ENCODE measurements at regions not wholly inside any gene's neighbourhood (a gene's known extent, or its start where the extent isn't known, plus 50 kb on each side); places are given as distances from the start of the nearest gene placed in this dataset.

DNA sequence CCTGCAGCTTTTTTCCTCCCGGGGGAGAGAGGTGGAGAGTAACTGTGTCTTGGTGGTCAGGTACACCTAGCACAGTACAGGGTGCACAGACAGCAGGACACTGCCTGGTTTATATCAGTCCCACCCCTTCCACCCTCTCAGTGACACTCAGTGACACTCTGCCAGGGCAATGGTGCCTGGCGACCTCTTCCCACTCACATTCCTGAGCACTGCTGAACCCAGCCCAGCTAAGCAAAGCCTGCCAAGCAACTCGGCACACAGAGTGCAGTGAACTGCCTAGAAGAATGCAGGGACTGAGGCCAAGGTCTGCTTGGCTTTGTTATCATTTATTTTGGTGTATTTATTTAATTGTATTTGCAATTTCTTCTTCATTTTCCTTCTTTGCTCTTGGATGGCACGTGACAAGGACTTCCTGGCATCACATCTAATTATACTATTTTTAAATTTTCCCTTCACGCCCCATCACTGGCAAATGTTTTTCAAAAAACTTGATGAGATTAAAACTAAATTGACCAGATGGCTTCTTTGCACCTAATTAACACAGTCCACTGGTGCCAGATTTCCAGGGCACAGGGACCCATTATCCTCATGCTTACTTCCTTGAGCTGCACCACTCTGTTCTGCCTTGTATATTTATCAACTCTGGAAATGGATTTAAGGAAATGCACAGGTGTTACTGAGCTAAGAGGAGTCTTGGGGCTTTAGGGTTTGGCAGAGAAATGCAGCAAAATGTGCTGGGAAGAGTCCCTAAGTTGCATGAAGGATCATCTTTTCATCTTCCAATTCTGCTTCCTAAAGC, 205.6 kb downstream of the ADAMTS15 start:
- WGBS, 2 donors, result 14% methylated on average over 5 of the region's 5 CpGs
- intact Hi-C loops (cut with DNase I), result no loop called here
- peaks cover 24% of the 10 kb centered on the region for H3K4me1 ChIP-seq
- DNase-seq (peak; percentile 50 to 78 (median 72)), ATAC-seq (peak; percentile 83)
- H3K9me3 ChIP-seq, result no peaks in the 10 kb centered on the region
- H3K27ac ChIP-seq, result peak overlapping the region in 3 of 4 donors; percentile 6 to 42 (median 28)
- TF ChIP-seq, protein P1, sequence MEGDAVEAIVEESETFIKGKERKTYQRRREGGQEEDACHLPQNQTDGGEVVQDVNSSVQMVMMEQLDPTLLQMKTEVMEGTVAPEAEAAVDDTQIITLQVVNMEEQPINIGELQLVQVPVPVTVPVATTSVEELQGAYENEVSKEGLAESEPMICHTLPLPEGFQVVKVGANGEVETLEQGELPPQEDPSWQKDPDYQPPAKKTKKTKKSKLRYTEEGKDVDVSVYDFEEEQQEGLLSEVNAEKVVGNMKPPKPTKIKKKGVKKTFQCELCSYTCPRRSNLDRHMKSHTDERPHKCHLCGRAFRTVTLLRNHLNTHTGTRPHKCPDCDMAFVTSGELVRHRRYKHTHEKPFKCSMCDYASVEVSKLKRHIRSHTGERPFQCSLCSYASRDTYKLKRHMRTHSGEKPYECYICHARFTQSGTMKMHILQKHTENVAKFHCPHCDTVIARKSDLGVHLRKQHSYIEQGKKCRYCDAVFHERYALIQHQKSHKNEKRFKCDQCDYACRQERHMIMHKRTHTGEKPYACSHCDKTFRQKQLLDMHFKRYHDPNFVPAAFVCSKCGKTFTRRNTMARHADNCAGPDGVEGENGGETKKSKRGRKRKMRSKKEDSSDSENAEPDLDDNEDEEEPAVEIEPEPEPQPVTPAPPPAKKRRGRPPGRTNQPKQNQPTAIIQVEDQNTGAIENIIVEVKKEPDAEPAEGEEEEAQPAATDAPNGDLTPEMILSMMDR (IDR thresholded peaks at IDR 0.05), result no peak
- no peak for TF ChIP-seq POLR2A (IDR thresholded peaks at IDR 0.05)
- H3K4me3 ChIP-seq, result no peak overlapping the region
- H3K27me3 ChIP-seq, result no peaks in the 10 kb centered on the region
- no peaks in the 10 kb centered on the region for H3K36me3 ChIP-seq (replicated peaks in 1 of 2; ENCODE audit: insufficient read depth in 1 of 2, low read depth in 2 of 2)

DNA sequence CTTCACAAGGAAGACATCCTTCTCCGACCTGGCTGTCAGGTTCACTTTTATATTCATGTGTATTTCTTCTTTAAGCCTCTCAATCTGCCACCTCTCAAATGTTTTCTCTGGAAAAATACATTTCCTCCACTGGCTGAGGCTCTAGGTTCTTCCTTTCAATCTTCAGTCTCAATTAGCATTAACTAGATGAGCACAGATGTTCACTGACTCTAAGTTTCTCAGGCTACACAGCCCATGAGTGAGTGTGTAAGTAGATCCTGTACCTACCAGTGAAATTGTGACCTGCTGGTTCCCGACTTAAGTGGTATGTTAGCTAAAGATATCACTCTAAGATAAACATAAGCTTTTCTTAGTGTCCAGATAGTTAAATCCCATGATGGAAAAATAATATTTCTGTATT, 206.9 kb downstream of the ADAMTS15 start:
- ATAC-seq, result no peak
- WGBS, 2 donors, result 56 to 59% methylated on average over 2 of the region's 2 CpGs

DNA sequence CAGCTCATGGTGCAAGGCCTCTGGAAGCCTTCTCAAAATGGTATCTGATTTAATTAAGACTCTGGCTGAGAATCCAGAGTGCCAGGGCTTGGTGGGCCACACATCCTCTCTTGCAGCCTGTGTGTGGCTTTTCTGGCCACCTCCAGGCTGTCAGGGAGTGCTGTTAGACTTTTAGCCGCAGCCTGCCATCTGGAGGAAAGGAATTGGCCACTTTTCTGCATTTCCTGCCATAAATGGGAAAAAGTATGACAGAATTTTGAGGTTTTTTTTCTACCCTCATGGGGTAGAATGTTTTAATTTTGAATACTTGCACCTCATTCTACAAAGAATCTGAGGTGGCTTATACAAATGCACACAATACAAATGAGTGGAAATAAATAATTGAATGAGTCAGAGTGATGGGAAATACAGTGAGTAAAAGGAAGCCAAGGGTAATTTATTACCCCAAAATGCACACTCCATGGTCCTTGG, 218.4 kb downstream of the ADAMTS15 start:
- Histone ChIP-seq H3K4me1 (no peaks in the 10 kb centered on the region), H3K4me3 (no peak overlapping the region), H3K9me3 (no peaks in the 10 kb centered on the region), H3K36me3 (replicated peaks in 1 of 2; ENCODE audit: insufficient read depth in 1 of 2, low read depth in 2 of 2) (no peaks in the 10 kb centered on the region), H3K27ac (no peak overlapping the region), H3K27me3 (no peaks in the 10 kb centered on the region)
- DNase-seq, result no peak
- 50 to 57% methylated on average over 1 of the region's 1 CpG for WGBS, 2 donors
- TF ChIP-seq, protein P1 (IDR thresholded peaks at IDR 0.05), result no peak
- TF ChIP-seq POLR2A (IDR thresholded peaks at IDR 0.05), result no peak
- intact Hi-C loops (cut with DNase I), result no loop called here
- no peak for ATAC-seq

More for the DNA sequence above, 206.9 kb downstream of the ADAMTS15 start:
- TF ChIP-seq, protein P1 (IDR thresholded peaks at IDR 0.05), result no peak
- TF ChIP-seq POLR2A (IDR thresholded peaks at IDR 0.05), result no peak
- H3K9me3 ChIP-seq, result no peaks in the 10 kb centered on the region
- H3K4me1 ChIP-seq, result peaks cover 24% of the 10 kb centered on the region
- no peak overlapping the region for H3K4me3 ChIP-seq
- intact Hi-C loops (cut with DNase I), result no loop called here
- no peaks in the 10 kb centered on the region for H3K36me3 ChIP-seq (replicated peaks in 1 of 2; ENCODE audit: insufficient read depth in 1 of 2, low read depth in 2 of 2)
- H3K27me3 ChIP-seq, result no peaks in the 10 kb centered on the region
- no peak for DNase-seq
- peak overlapping the region in 2 of 4 donors; percentile 6 to 28 for H3K27ac ChIP-seq

DNA sequence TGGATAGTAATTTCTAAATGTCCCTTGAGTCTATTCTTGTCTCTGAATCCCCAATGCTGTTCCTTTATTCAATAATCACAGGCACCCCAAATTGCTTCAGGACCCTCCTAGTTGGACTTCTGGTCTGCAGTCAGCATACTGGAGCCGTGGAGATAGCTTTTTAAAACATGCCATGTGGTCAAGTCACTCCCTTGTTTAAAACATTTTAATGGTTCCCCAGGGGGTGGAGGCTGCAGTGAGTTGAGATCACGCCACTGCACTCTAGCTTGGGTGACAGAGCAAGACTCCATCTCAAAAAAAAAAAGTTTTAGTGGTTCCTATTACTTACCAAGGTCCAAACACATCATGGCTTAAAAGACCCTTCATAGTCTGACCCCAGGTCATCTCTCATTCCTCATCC, 220.3 kb downstream of the ADAMTS15 start:
- no peak for DNase-seq
- Histone ChIP-seq H3K27ac (no peak overlapping the region), H3K27me3 (no peaks in the 10 kb centered on the region), H3K9me3 (no peaks in the 10 kb centered on the region), H3K36me3 (replicated peaks in 1 of 2; ENCODE audit: insufficient read depth in 1 of 2, low read depth in 2 of 2) (no peaks in the 10 kb centered on the region), H3K4me1 (no peaks in the 10 kb centered on the region), H3K4me3 (no peak overlapping the region)
- 72% methylated on average over 2 of the region's 2 CpGs for WGBS, 2 donors
- TF ChIP-seq, protein P1 (IDR thresholded peaks at IDR 0.05), result no peak
- TF ChIP-seq POLR2A (IDR thresholded peaks at IDR 0.05), result no peak
- ATAC-seq, result no peak
- intact Hi-C loops (cut with DNase I), result no loop called here

DNA sequence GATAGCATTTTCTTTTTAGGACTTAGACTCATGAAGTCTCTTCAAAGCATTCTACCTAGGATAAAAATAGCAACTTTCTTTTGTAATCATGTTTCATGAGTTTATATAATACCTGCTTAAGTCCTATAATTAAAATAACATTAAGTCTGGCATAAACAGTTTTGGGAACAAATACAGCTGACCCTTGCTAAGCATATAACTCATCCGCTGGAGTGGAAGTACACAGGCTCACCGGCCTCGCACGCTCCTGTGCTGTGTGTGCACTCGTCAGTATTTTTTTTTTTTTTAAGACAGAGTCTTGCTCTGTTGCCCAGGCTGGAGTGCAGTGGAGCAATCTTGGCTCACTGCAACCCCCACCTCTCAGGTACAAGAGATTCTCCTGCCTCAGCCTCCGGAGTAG, 221.8 kb downstream of the ADAMTS15 start:
- Histone ChIP-seq H3K4me1 (no peaks in the 10 kb centered on the region), H3K4me3 (no peak overlapping the region), H3K9me3 (no peaks in the 10 kb centered on the region), H3K27ac (no peak overlapping the region), H3K27me3 (no peaks in the 10 kb centered on the region), H3K36me3 (replicated peaks in 1 of 2; ENCODE audit: insufficient read depth in 1 of 2, low read depth in 2 of 2) (no peaks in the 10 kb centered on the region)
- DNase-seq (no peak), ATAC-seq (no peak)
- intact Hi-C loops (cut with DNase I), result no loop called here
- WGBS, 2 donors, result 80 to 87% methylated on average over 6 of the region's 6 CpGs
- TF ChIP-seq, protein P1 (IDR thresholded peaks at IDR 0.05), result no peak
- TF ChIP-seq POLR2A (IDR thresholded peaks at IDR 0.05), result no peak
